NOMO-1 treated with dmso at 0.1 percent for 144 hours (cell line): ENCODE measurements at regions not wholly inside any gene's neighbourhood (a gene's known extent, or its start where the extent isn't known, plus 50 kb on each side); places are given as distances from the start of the nearest gene placed in this dataset.

Experiments
- DNase-seq: peaks from one replicate; lab custom pipeline; 2025; ENCODE audit not compliant: unreplicated experiment; lab: John Stamatoyannopoulos, UW

- DNase-seq, result no peak
Measured at GRCh38 chr1:96374076-96374762, 347.4 kb upstream of the PTBP2 start.

- no peak for DNase-seq
Measured at GRCh38 chr1:96376846-96377245, 344.7 kb upstream of the PTBP2 start.

GRCh38 chr1:96384611-96385010 is 337.0 kb upstream of the PTBP2 start:
- no peak for DNase-seq

GRCh38 chr1:96387785-96388184 is 333.8 kb upstream of the PTBP2 start:
- DNase-seq, result no peak

- DNase-seq, result no peak
Measured at GRCh38 chr1:96388421-96389310, 332.9 kb upstream of the PTBP2 start.

GRCh38 chr1:96400089-96400488 is 321.5 kb upstream of the PTBP2 start:
- DNase-seq, result no peak

GRCh38 chr1:96409087-96409486 is 312.5 kb upstream of the PTBP2 start:
- DNase-seq, result no peak

GRCh38 chr1:96409689-96410088 is 311.9 kb upstream of the PTBP2 start:
- DNase-seq, result no peak

GRCh38 chr1:96411006-96411405 is 310.6 kb upstream of the PTBP2 start:
- DNase-seq, result no peak

GRCh38 chr1:96414598-96414997 is 307.0 kb upstream of the PTBP2 start:
- no peak for DNase-seq

- no peak for DNase-seq
Measured at GRCh38 chr1:96416111-96416595, 305.4 kb upstream of the PTBP2 start.

GRCh38 chr1:96416701-96417444 is 304.7 kb upstream of the PTBP2 start:
- DNase-seq, result no peak

GRCh38 chr1:96418969-96419368 is 302.6 kb upstream of the PTBP2 start:
- no peak for DNase-seq

GRCh38 chr1:96424877-96425276 is 296.7 kb upstream of the PTBP2 start:
- DNase-seq, result no peak

GRCh38 chr1:96425382-96426129 is 296.0 kb upstream of the PTBP2 start:
- DNase-seq, result no peak

- no peak for DNase-seq
Measured at GRCh38 chr1:96427616-96428015, 294.0 kb upstream of the PTBP2 start.

GRCh38 chr1:96445302-96445701 is 276.3 kb upstream of the PTBP2 start:
- DNase-seq, result no peak

- DNase-seq, result no peak
Measured at GRCh38 chr1:96464066-96464465, 257.5 kb upstream of the PTBP2 start.

GRCh38 chr1:96464522-96464921 is 257.1 kb upstream of the PTBP2 start:
- DNase-seq, result no peak

- DNase-seq, result no peak
Measured at GRCh38 chr1:96464991-96465390, 256.6 kb upstream of the PTBP2 start.

- DNase-seq, result peak; percentile 72
Measured at GRCh38 chr1:96465441-96465840, 256.1 kb upstream of the PTBP2 start.
